HG03432 (cell line): ENCODE measurements at regions not wholly inside any gene's neighbourhood (a gene's known extent, or its start where the extent isn't known, plus 50 kb on each side); places are given as distances from the start of the nearest gene placed in this dataset.
"Not testable (repeated sequence)": the region's sequence is repeated elsewhere in the genome, so short reads cannot be mapped to it uniquely, and the experiment has no call there.

Experiments used
- ATAC-seq: cut with Tn5 transposase; IDR thresholded peaks from one replicate; pipeline ENCODE4 v1.9.1; 2021; ENCODE audit warnings: mild to moderate bottlenecking, moderate library complexity; ENCODE audit not compliant: unreplicated experiment

DNA sequence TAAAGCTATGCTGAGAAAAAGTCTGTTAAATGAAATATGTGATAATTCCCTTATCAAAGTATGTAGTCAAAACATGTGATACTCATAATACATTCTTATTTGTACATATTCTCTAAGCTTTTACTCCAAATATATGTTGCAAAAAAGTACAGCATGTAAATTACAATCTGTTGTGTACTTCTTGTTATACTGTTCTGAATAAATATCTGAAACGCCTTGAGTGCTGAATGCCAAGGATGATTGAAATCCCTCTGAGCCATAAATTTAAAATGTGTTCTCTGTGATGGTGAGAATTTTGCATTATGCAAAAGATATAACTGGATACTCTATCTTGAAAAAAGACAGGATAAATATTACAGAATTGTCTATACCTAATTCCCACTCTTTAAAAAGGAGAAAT, 1128.0 kb downstream of the STPG2 start:
- no peak for ATAC-seq

DNA sequence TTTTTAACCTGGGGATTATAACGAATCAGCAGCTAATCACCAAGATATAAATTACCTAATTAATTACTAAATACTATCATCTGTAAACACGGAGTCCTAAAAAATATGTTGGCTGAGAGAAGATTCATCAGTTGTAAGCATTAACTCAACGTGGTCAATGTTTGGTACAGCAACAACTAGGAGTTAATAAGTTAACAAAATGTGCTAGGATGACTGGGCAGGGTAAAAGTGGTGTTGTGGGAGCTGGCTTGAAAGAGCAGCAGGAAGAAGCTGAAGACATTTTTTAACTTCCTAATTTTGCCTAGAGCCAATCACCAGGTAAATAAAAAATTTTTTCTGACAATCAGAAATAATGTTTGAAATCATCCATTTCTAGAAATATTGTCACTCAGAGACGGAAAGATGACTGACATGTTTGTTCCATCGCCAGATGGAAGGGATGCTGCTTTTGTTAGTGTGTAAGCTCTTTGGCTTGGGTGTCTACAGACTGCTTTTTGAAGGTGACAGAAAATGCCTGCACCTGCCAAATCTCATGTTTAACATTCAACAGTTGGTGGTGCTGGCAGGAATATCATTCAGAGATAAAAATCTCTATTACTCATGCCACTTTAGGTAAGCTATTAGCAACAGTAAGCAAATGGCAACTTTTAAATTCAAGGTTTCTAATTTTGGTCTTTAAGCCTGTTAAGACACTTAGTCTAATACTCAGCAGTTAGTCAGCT, 1126.9 kb downstream of the STPG2 start:
- no peak for ATAC-seq

DNA sequence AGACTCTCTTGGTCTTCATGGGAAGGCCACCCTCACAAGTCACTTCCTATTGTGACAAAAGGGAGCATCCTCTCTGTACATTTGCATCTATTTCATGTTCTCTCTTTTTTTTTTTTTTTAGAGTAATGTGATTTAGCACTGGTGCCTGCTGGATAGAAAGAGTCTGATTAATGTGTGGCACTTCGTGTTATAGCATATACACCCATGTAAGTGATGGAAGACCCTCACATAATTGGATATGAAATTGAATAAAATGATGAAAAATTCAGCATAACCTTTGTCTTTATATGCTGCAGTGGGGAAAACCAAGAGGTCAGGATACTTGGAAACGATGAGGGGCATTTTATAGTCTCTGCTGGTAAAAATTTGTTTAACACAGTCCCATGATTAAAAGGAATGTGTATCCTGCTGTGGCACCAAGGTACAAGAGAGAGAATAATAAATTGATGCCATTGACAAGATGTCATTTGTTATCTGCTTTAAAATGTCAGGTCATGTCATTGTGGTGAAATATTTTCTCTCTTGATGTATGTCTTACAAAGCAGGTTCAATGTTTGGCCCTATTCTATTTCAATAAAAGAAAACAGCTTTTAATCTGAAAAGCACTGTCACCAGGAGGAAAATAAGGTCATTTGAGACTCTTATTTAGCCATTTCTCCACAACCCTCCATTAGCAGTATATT, 1115.4 kb downstream of the STPG2 start:
- ATAC-seq, result no peak

DNA sequence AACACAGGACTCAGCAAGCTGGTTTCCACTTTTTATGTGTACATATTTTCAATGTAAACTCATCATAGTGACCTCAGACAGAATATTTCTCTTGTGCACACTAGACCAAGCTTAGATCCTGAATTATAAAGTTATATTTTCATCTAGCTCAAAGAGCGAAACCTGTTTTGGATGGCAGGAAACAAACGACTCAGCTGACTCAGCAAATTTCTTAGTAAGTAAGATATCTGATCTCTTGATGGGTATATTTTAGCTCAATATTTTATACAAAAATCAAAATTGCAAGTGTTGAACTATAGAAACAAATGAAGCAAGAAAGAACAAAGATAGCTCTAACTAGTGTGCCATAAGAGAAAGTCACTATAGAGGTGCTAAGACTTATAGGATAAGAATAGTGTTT, 1114.5 kb downstream of the STPG2 start:
- ATAC-seq, result no peak

DNA sequence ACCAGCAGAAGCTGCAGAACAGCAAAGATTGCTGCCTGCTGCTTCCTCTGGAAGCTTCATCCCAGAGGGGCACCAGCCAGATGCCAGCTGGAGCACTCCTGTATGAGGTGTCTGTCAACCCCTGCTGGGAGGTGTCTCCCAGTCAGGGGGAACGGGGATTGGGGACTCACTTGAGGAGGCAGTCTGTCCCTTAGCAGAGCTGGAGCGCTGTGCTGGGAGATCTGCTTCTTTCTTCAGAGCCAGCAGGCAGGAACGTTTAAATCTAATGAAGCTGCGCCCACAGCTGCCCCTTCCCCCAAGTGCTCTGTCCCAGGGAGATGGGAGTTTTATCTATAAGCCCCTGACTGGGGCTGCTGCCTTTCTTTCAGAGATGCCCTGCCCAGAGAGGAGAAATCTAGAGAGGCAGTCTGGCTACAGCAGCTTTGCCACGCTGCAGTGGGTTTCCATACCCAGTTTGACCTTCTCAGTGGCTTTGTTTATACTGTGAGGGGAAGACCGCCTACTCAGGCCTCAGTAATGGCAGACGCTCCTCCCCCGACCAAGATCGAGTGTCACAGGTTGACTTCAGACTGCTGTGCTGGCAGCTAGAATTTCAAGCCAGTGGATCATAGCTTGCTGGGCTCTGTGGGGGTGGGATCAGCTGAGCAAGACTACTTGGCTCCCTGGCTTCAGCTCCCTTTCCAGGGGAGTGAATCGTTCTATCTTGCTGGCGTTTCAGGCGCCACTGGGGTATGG, 1105.7 kb downstream of the STPG2 start:
- ATAC-seq, result not testable (repeated sequence)

DNA sequence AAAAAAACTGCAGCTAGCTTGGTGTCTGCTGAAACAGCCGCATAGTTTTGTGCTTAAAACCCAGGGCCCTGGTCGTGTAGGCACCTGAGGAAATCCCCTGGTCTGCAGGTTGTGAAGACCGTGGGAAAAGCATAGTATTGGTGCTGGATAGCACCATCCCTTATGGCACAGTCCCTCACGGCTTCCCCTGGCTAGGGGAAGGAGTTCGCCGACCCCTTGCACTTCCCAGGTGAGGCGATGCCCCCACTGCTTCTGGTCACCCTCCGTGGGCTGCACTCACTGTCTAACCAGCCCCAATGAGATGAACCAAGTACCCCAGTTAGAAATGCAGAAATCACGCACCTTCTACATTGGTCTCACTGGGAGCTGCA, 1105.1 kb downstream of the STPG2 start:
- ATAC-seq, result no peak

DNA sequence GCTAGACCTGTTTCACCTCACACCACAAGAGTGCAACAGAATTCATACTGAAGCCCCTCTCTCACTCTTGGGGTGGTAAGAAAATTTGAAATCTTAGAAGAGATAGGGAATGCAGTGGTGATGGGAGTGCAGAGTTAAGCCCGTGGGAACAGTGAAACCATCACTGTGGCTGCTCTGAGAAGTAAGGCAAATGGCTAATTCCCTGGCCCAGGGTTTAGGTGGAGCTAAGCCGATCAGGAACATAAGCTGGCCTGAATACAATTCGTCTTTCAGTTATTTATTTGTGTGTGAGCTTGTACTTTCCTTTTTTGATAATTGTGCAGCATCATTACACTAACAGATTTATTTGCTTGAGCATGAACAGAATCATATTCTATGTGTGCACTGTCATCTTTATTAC, 1070.6 kb downstream of the STPG2 start:
- no peak for ATAC-seq

DNA sequence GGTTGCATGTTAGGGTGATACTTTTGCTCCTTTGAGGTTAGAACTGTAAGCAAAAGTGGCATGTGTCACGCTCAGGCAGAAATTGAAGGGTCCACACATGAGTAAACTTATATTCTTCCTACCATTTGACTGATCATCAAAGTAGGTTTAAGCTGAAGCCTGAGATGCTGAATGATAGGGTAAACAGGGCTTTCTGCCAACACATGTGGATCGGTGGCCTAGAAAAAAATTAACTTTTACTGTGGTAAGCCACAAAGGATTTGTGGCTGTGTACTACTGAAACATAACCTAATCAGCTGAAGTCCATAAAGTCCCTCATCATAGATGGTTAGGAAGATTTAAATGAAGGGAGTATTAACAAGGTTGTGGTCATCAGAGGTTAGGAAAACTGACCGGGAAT, 1070.1 kb downstream of the STPG2 start:
- no peak for ATAC-seq

DNA sequence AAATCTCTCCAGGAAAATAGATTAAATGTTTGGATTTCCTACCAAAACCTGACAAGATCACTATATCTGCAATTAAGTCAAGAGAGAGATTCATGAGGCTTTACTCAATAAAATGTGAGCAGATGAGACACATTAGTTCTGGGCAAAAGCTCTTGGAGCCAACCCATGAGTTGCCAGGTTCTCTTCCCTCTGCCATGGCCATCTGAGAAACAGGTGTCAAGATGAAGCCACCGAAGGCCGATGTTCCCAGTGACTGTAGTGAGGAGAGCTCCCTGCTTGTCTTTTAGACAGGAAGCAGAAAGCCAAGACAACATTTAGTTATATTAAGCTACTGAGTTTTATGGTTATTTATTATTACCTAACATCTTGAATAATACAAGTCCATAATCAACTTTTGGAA, 1068.7 kb downstream of the STPG2 start:
- ATAC-seq, result no peak

DNA sequence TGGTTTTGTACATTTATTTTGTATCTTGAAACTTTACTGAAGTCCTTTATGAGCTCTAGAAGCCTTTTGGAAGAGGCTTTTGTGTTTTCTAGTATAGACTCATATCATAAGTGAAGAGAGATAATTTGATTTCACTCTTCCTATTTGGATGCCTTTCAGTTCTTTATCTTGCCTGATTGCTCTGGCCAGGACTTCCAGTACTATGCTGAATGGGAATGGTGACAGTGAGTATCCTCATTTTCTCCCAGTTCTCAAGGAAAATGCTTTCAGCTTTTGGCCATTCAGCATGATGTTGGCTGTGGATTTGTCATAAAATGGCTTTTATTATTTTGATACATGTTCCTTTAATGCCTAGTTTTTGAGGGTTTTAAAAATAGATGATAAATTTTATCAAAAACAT, 1061.3 kb downstream of the STPG2 start:
- ATAC-seq, result no peak

DNA sequence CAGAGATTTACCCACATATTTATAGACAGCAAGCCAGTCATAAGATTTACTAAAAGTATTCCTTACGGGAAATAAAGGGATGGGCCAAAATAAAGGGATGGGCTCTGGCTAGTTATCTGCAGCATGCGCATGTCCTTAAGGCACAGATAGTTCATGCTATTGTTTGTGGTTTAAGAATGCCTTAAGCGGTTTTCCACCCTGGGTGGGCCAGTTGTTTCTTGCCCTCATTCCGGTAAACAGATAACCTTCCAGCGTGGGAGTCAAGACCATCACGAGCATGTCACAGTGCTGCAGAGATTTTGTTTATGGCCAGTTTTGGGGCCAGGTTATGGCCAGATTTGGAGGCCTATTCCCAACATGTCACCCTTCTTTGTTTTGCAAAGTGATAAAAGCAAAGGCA, 1046.2 kb downstream of the STPG2 start:
- not testable (repeated sequence) for ATAC-seq

DNA sequence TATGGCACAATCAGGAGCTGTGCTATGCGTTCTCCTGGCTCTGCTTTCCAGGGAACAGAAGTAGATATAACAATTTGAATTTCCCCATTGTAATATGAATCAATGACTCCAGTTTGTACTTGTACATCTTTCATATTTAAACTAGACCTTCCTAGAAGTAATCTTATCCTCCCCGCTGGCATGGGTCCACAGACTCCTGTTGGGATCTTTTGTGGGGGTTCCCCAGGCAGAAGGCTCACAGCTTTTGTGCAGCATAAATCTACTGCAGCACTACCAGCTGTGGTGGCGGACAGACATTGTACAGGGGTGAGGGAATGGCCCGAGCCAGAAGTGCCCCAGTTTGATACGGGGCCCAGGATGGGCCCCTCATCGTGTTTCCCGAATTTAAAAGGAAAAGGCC, 1042.1 kb downstream of the STPG2 start:
- ATAC-seq, result not testable (repeated sequence)

DNA sequence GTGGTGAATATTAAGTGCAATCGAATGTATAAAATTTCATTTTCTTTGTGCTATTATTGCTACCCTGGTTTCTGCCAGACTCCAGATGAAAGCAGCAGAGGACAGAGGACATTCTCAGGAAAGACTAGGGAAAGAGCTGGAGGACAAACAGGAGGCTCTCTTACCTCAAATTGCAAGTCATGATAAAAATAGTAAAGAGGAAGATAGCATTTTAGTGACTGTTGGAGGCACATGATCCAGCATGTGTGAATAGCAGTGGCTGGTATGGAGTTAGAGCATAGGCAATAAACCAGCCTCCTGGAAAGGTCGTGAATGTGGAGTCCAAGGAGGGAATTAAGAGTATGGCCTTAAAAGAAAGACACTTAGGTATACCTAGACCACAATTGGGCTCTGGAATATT, 1040.0 kb downstream of the STPG2 start:
- ATAC-seq, result no peak

DNA sequence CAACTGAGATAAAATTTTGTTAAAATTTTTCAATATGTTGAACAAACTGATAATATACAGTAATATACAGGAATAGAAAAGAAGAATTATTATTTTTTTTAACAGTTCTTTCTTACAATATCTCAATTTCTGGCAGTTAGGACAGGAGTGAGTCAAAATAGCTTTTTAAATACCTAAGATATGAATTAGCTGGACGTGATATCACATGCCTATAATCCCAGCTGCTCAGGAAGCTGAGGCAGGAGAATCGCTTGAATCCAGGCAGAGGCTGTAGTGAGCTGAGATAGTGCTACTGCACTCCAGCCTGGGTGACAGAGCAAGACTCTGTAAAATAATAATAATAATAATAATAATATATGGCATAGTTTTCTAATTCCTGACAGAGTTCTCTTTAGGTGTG, 1039.3 kb downstream of the STPG2 start:
- no peak for ATAC-seq

DNA sequence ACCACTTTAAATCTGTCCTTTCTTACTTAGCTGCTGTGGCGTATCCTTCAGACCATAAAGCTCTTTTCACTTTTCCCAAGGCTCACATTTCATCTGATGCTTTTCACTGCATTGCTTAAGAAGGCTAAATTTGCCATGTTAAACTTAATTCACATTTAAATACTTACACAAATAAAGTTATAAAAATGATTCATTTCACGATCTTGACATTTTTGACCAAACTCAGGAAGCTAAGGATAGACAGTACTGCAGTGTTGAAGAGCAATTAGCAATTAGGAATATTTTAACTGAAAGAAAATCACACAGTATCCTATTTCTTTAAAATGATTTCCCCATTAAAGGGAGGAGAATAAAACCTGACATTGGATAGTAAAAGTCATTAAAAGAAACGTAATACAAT, 1038.6 kb downstream of the STPG2 start:
- ATAC-seq, result no peak

DNA sequence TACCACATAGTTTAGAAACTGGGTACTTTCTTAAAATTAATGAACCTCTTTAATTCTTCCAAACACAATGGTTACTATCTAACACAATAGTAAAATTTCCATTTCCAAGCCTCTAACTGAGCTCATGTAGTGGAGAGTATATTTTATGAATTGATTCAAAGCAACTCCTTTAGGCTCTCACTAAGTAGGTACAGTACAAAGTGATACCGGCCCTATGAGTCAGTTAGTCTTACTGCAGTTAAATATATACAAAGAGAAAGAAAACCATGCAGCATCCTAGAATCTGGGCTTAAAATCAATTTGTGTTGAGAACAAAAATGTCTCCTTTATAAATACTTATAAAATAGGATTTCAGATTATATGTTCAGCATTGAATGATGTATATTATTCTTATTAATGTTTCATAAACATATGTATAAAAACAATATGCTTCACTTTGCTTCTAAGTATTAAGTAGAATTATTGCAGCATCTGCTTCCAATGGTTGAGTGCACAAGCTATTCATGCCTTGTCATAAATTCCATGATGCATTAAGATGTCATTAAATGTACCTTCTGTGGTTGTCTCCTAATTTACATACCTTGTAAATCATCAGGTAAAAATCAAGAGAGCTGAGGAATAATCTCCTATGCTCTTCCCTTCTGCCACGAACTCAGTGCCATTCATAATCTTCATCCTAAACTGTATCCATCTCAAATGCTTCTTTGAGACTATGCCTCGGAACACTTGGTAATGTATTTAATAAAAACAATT, 1037.8 kb downstream of the STPG2 start:
- no peak for ATAC-seq

DNA sequence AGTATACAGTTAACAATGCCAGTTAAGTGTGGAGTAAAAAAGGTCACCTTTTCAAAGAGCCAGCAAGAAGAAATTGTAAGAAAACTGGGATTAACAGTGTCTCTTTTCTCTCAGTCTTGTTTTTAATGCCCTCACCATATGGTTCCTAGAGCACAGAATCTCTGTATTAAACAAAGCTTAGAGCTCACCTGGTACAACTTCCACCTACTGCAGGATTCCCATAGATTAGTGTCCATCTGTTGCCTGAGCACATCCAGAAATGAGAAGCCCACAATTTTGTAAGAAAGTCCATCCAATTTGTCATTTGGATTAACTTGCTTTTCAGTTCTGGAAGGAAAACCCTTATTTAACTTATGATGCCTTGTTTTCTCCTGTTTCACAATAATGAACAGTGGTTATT, 1037.1 kb downstream of the STPG2 start:
- ATAC-seq, result no peak

DNA sequence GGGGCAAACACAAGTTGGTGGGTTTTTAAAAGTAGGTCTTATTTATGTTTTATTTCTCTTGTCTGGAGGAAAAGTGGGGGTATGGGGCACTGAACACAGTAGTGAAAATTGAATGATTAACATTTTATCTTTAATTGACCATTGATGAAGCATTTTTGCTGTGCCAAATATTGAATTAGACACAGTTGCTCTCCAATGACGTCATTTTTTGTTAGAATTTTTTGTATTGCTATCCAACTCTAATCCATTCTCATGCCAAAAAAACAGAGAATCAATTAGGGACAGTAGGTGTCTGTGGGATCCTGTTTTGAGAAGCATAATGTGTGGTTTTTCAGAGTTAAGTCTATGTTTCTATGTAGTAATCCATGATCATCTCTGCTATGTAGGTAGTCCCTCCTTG, 1032.8 kb downstream of the STPG2 start:
- ATAC-seq, result no peak

DNA sequence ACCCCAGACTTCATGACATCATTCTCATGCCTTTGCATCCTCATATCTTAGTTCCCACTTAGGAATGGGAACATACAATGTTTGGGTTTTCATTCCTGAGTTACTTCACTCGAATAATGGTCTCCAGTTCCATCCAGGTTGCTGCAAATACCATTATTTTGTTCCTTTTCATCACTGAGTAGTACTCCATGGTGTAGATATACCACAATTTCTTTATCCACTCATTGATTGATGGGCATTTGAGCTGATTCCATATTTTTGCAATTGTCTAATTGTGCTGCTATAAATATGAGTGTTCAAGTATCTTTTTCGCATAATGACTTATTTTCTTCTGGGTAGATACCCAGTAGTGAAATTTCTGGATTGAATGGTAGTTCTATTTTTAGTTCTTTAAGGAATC, 1026.8 kb downstream of the STPG2 start:
- no peak for ATAC-seq

DNA sequence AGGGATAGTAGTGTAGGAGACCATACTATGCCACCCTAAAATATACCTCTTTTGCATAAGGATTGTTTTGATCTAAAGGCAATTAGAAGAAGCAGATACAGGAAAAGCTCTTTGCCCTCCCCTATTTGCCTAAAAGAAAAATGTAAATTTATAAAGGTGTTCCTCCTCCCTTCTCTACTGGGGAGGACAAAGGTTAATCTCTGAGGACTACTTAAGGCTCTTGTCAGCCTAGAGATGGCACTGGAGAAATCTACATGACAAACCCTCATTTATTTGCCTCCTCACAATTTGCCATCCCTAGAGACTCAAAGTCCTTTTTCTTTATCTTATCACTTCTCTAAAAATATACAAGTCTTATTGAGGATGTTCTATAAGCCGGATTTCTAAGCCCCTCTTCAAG, 1021.8 kb downstream of the STPG2 start:
- no peak for ATAC-seq

DNA sequence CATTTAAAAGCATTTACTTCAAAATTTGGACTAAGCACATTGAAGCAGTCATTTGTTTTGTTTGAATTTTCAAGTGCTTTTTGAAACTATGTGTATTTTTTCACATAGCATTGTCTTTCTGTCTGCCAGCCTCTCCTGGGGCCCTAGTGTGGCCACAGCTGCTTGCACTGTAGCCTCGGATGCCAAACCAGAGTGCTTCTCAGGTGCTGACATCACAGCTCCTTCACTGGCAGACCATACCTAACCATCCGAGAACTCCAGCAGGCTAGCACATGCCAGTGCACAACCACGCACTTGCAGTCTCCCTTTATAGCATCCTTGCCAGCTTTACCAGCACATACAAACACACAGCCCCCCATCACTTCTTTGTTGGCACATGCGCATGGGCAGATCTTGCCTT, 1019.7 kb downstream of the STPG2 start:
- ATAC-seq, result no peak
